Left lobe of liver (tissue), 2 donors: ENCODE measurements at regions not wholly inside any gene's neighbourhood (a gene's known extent, or its start where the extent isn't known, plus 50 kb on each side); places are given as distances from the start of the nearest gene placed in this dataset.

Source experiments
- ATAC-seq: fragments of 200-7000 bp; cut with Tn5 transposase; one replicate; pipeline ENCODE4 v1.9.1; 2020; ENCODE audit warnings: mild to moderate bottlenecking, moderate library complexity
- DNase-seq: peaks from one replicate; pipeline ENCODE4 v3.0.0-alpha.2; 2020; ENCODE audit warnings: low spot score
- donor health status: DM: no; HTN: no; CAD: no; lungs with moderate emphysema.
- donor health status: DM: no; HTN: yes; CAD: no.

- DNase-seq, result no peak
- ATAC-seq, result no peak
Measured at GRCh38 chr2:66840321-66841002, 405.5 kb downstream of the MEIS1 start.

GRCh38 chr2:66843847-66844246 lies 408.9 kb downstream of the MEIS1 start:
- no peak for ATAC-seq
- no peak for DNase-seq

- no peak for DNase-seq
- ATAC-seq, result no peak
Measured at GRCh38 chr2:66845307-66845706, 410.4 kb downstream of the MEIS1 start.

GRCh38 chr2:66846887-66847286 lies 412.0 kb downstream of the MEIS1 start:
- DNase-seq, result no peak
- peak; percentile 89 for ATAC-seq

- DNase-seq (no peak), ATAC-seq (no peak)
Measured at GRCh38 chr2:66849153-66849755, 414.3 kb downstream of the MEIS1 start.

GRCh38 chr2:66850376-66850775 lies 415.5 kb downstream of the MEIS1 start:
- ATAC-seq, result no peak
- no peak for DNase-seq

- ATAC-seq, result no peak
- no peak for DNase-seq
Measured at GRCh38 chr2:66851449-66851872, 416.5 kb downstream of the MEIS1 start.

GRCh38 chr2:66852953-66853352 lies 418.0 kb downstream of the MEIS1 start:
- no peak for ATAC-seq
- no peak for DNase-seq

GRCh38 chr2:66853585-66853984 lies 418.7 kb downstream of the MEIS1 start:
- no peak for ATAC-seq
- no peak for DNase-seq

GRCh38 chr2:66854298-66854697 lies 419.4 kb downstream of the MEIS1 start:
- DNase-seq (no peak), ATAC-seq (no peak)

- ATAC-seq (no peak), DNase-seq (no peak)
Measured at GRCh38 chr2:66862885-66863650, 428.1 kb downstream of the MEIS1 start.

GRCh38 chr2:66865161-66865560 lies 430.2 kb downstream of the MEIS1 start:
- no peak for ATAC-seq
- DNase-seq, result no peak

- no peak for ATAC-seq
- no peak for DNase-seq
Measured at GRCh38 chr2:66866331-66867062, 431.6 kb downstream of the MEIS1 start.

- DNase-seq (no peak), ATAC-seq (no peak)
Measured at GRCh38 chr2:66867063-66867441, 432.1 kb downstream of the MEIS1 start.

GRCh38 chr2:66869076-66869475 lies 434.2 kb downstream of the MEIS1 start:
- ATAC-seq, result no peak
- no peak for DNase-seq

GRCh38 chr2:66872081-66872985 lies 437.4 kb downstream of the MEIS1 start:
- DNase-seq (no peak), ATAC-seq (no peak)

GRCh38 chr2:66872986-66873754 lies 438.2 kb downstream of the MEIS1 start:
- ATAC-seq (no peak), DNase-seq (no peak)

GRCh38 chr2:66874411-66874810 lies 439.5 kb downstream of the MEIS1 start:
- no peak for ATAC-seq

GRCh38 chr2:66875941-66876462 lies 441.1 kb downstream of the MEIS1 start:
- DNase-seq (no peak), ATAC-seq (no peak)

More at GRCh38 chr2:66874411-66874810, 439.5 kb downstream of the MEIS1 start:
- no peak for DNase-seq
